ENCODE measurements at regions not wholly inside any gene's neighbourhood (a gene's known extent, or its start where the extent isn't known, plus 50 kb on each side); places are given as distances from the start of the nearest gene placed in this dataset.

GRCh38 chr6:62446647-62447316 is 160.8 kb upstream of the KHDRBS2 start:
- Histone ChIP-seq H3K9ac (replicated peaks; ENCODE audit: extremely low read depth, insufficient read depth, low read length) (no peak overlapping the region), H3K36me3 (ENCODE audit: control insufficient read depth in 2 of 2, extremely low read depth in 1 of 2, insufficient read depth in 2 of 2, low read length in 2 of 2) (no peaks in the 10 kb centered on the region), H3K79me2 (ENCODE audit: control insufficient read depth, insufficient read depth, low read length) (no peaks in the 10 kb centered on the region), H3K27me3 (ENCODE audit: control insufficient read depth in 2 of 2, insufficient read depth in 2 of 2, low read length in 2 of 2) (no peaks in the 10 kb centered on the region), H3K4me3 (replicated peaks in 1 of 3; ENCODE audit: insufficient read depth in 1 of 3, low read depth in 1 of 3, low read length in 3 of 3) (no peak overlapping the region), H3K9me1 (replicated peaks; ENCODE audit: control insufficient read depth, extremely low read depth, insufficient read depth, low read length) (no peaks in the 10 kb centered on the region), H3K27ac (ENCODE audit: insufficient read depth, low read depth, low read length) (no peak overlapping the region), H4K20me1 (replicated peaks; ENCODE audit: control insufficient read depth, extremely low read depth, insufficient read depth, low read length) (no peaks in the 10 kb centered on the region), H3K9me3 (replicated peaks; ENCODE audit: control insufficient read depth, insufficient read depth, low read length) (peaks cover 3% of the 10 kb centered on the region), H2AFZ (ENCODE audit: low read depth, low read length) (no peak overlapping the region), H3K4me1 (ENCODE audit: control insufficient read depth, extremely low read depth, insufficient read depth, low read length) (no peaks in the 10 kb centered on the region), H3K4me2 (ENCODE audit: insufficient read depth, low read length) (no peak overlapping the region)
- BruUV-seq (replicated peaks): no TSS peak
- intact Hi-C loops (cut with micrococcal nuclease) (no loop called here), dilution Hi-C loops (cut with MboI; ENCODE audit: extremely low pct_ligation_motif_present, low sequenced_read_pairs) (no loop called here)
- TF ChIP-seq POLR2A (IDR thresholded peaks at IDR 0.05; ENCODE audit: low read depth, low read length) (no peak), MYC (IDR thresholded peaks at IDR 0.05; ENCODE audit: low read depth, low read length) (no peak), MAX (IDR thresholded peaks at IDR 0.05; ENCODE audit: insufficient read depth, insufficient read length) (no peak), EZH2 (IDR thresholded peaks at IDR 0.05; ENCODE audit: borderline replicate concordance, low read depth, low read length, severe bottlenecking) (no peak)
- DNase-seq (ENCODE audit: low read depth, low spot score): no peak
- no peak for FAIRE-seq
- POLR2A ChIA-PET: no interaction called here
- CTCF ChIA-PET: no interaction called here

DNA sequence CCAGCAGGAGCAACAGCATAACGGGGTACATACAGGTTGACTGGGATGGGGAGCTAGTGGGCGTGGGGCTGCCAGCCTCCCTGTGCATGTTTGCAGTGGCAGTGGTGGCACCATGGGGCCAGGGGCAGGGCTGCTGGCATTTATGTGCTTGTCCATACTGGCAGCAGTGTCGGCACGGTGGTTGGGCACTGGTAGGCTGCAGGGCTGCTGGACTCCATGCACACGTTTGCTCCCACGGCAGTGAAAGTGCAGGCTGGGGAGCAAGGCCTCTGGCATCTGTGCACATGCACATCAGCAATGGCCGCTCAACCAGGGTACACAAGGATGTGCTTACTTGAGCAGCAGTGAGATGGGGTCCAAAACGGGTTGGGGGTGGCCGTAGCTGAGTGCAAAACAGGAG is 159.5 kb upstream of the KHDRBS2 start:
- H3K9me3 ChIP-seq (replicated peaks; ENCODE audit: control insufficient read depth, insufficient read depth, low read length): peaks cover 3% of the 10 kb centered on the region
- H3K27ac ChIP-seq (ENCODE audit: insufficient read depth, low read depth, low read length): no peak overlapping the region
- H3K9ac ChIP-seq (replicated peaks; ENCODE audit: extremely low read depth, insufficient read depth, low read length): no peak overlapping the region
- no peaks in the 10 kb centered on the region for H3K79me2 ChIP-seq (ENCODE audit: control insufficient read depth, insufficient read depth, low read length)
- H3K4me1 ChIP-seq (ENCODE audit: control insufficient read depth, extremely low read depth, insufficient read depth, low read length): no peaks in the 10 kb centered on the region
- no peaks in the 10 kb centered on the region for H4K20me1 ChIP-seq (replicated peaks; ENCODE audit: control insufficient read depth, extremely low read depth, insufficient read depth, low read length)
- FAIRE-seq: no peak
- DNase-seq (ENCODE audit: low read depth, low spot score): no peak
- no peak for TF ChIP-seq MAX (IDR thresholded peaks at IDR 0.05; ENCODE audit: insufficient read depth, insufficient read length)
- TF ChIP-seq, protein P1, sequence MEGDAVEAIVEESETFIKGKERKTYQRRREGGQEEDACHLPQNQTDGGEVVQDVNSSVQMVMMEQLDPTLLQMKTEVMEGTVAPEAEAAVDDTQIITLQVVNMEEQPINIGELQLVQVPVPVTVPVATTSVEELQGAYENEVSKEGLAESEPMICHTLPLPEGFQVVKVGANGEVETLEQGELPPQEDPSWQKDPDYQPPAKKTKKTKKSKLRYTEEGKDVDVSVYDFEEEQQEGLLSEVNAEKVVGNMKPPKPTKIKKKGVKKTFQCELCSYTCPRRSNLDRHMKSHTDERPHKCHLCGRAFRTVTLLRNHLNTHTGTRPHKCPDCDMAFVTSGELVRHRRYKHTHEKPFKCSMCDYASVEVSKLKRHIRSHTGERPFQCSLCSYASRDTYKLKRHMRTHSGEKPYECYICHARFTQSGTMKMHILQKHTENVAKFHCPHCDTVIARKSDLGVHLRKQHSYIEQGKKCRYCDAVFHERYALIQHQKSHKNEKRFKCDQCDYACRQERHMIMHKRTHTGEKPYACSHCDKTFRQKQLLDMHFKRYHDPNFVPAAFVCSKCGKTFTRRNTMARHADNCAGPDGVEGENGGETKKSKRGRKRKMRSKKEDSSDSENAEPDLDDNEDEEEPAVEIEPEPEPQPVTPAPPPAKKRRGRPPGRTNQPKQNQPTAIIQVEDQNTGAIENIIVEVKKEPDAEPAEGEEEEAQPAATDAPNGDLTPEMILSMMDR (IDR thresholded peaks at IDR 0.05; ENCODE audit: extremely low read depth in 1 of 2, insufficient read depth in 1 of 2, low read depth in 1 of 2, low read length in 2 of 2): no peak
- no peak for TF ChIP-seq POLR2AphosphoS5 (IDR thresholded peaks at IDR 0.05; ENCODE audit: insufficient read depth, low read depth, low read length)
- no peak for TF ChIP-seq MYC (IDR thresholded peaks at IDR 0.05; ENCODE audit: low read depth, low read length)
- TF ChIP-seq FOS (IDR thresholded peaks at IDR 0.05; ENCODE audit: borderline replicate concordance, insufficient read depth, low read length): no peak
- TF ChIP-seq POLR2A (IDR thresholded peaks at IDR 0.05; ENCODE audit: low read depth, low read length): no peak
- TF ChIP-seq EZH2 (IDR thresholded peaks at IDR 0.05; ENCODE audit: borderline replicate concordance, low read depth, low read length, severe bottlenecking): no peak
- TF ChIP-seq GATA2 (IDR thresholded peaks at IDR 0.05; ENCODE audit: insufficient read depth, insufficient read length, low read depth, low read length): no peak
- TF ChIP-seq JUN (IDR thresholded peaks at IDR 0.05; ENCODE audit: borderline replicate concordance, insufficient read depth, insufficient read length, low read depth): no peak
- no peak overlapping the region for H2AFZ ChIP-seq (ENCODE audit: low read depth, low read length)
- dilution Hi-C loops (cut with MboI; ENCODE audit: extremely low pct_ligation_motif_present, low sequenced_read_pairs): no loop called here
- H3K9me1 ChIP-seq (replicated peaks; ENCODE audit: control insufficient read depth, extremely low read depth, insufficient read depth, low read length): no peaks in the 10 kb centered on the region
- CTCF ChIA-PET: no interaction called here
- H3K36me3 ChIP-seq (ENCODE audit: control insufficient read depth in 2 of 2, extremely low read depth in 1 of 2, insufficient read depth in 2 of 2, low read length in 2 of 2): no peaks in the 10 kb centered on the region
- POLR2A ChIA-PET: no interaction called here
- H3K4me3 ChIP-seq (replicated peaks in 1 of 3; ENCODE audit: insufficient read depth in 1 of 3, low read depth in 1 of 3, low read length in 3 of 3): no peak overlapping the region
- H3K4me2 ChIP-seq (ENCODE audit: insufficient read depth, low read length): no peak overlapping the region
- H3K27me3 ChIP-seq (ENCODE audit: control insufficient read depth in 2 of 2, insufficient read depth in 2 of 2, low read length in 2 of 2): no peaks in the 10 kb centered on the region
- intact Hi-C loops (cut with micrococcal nuclease): no loop called here
- no TSS peak for BruUV-seq (replicated peaks)
